Stimulated activated CD4-positive, alpha-beta T cell treated with anti-CD3 and anti-CD28 coated beads, Interleukin-15, amount 100 ng/mL, for 48 hours (primary cell): ENCODE measurements at regions not wholly inside any gene's neighbourhood (a gene's known extent, or its start where the extent isn't known, plus 50 kb on each side); places are given as distances from the start of the nearest gene placed in this dataset.

Experiments
- DNase-seq, 2 donors: peaks; one replicate each; pipeline ENCODE4 v3.0.0-alpha.2; 2020; ENCODE audit warnings: low read depth in 2 of 2

- DNase-seq: no peak
Measured at GRCh38 chr7:41046221-41046761, 656.6 kb downstream of the INHBA start.

- DNase-seq: no peak
Measured at GRCh38 chr7:41045556-41046123, 657.2 kb downstream of the INHBA start.

DNA sequence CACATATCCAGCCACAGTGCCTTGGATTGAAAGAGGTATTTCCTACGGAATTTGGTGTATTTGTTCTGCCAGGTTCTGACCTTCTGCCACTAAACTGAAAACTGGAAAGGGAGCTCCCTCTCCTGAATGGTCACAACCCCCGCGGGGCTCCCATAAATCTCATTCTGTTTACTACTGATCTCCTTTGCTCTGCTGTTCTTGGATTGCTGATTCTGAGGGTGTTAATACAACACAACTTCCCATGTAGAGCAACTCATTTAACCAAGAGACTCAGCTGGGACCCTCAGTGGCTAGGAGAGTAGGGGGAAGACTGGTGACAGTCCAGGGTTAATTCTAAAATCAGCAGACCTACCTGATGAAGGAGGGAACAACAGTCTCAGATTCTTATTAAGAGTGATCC lies 662.9 kb downstream of the INHBA start:
- DNase-seq: no peak

GRCh38 chr7:41039386-41039953 lies 663.4 kb downstream of the INHBA start:
- DNase-seq: no peak

DNA sequence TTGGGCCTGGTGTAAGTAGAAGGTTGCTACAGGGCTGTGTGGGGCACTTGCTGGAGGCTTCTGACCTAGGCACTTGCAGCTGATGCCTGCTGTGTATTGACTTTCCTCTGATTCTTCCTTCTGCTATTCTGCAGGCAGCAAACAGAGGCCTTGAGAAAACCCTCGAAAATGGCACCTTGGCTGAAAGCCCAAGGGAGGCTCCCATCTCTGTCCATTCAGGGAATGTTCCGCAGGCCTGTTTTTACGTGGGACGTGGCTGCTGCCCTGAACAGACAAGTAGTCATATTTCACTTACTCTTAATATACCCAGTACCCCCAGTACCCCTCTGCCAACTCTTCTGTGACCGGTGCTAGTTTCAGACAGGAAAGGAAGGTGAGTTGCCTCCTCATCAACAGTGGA lies 664.7 kb downstream of the INHBA start:
- no peak for DNase-seq

DNA sequence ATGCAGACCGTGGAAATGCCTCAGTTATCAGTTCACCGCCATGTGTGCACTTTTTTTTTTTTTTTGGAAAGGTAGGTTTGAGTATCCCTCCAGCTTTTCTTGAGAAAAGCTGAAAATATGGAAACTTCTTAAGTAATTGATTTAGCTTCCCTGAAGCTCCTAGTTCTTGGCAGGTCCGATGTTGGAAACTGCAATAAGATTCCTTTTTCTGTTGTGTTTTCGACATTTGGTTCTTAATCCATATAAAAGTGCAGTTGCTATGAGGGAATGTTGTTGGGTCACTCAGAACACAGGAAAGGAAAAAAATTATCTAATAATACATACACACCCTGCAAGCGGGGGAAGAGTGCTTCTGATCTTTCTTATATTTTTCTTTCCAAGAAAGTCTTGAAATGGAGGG lies 665.2 kb downstream of the INHBA start:
- no peak for DNase-seq

- DNase-seq: no peak
Measured at GRCh38 chr7:41035794-41036193, 667.1 kb downstream of the INHBA start.

- no peak for DNase-seq
Measured at GRCh38 chr7:41033500-41033899, 669.4 kb downstream of the INHBA start.

DNA sequence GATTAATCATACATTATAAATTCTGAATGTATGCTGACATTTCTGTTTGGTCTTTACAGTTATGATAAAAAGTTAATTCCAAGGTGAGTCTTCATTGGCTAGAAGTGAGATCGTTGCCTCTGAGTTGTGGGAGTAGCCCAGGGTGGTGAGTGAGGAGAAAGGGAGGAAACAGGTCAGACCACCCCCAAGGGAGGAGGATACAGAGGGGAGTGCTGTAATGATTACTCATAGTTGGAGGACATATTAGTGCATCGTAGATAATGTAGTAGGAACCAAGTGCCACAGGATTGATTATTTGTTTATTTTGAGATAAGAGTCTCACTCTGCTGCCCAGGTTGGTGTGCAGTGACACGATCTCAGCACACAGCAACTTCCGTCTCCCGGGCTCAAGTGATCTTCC lies 672.2 kb downstream of the INHBA start:
- DNase-seq: no peak

- no peak for DNase-seq
Measured at GRCh38 chr7:41029072-41029499, 673.8 kb downstream of the INHBA start.

GRCh38 chr7:41028580-41028979 lies 674.3 kb downstream of the INHBA start:
- DNase-seq: no peak

DNA sequence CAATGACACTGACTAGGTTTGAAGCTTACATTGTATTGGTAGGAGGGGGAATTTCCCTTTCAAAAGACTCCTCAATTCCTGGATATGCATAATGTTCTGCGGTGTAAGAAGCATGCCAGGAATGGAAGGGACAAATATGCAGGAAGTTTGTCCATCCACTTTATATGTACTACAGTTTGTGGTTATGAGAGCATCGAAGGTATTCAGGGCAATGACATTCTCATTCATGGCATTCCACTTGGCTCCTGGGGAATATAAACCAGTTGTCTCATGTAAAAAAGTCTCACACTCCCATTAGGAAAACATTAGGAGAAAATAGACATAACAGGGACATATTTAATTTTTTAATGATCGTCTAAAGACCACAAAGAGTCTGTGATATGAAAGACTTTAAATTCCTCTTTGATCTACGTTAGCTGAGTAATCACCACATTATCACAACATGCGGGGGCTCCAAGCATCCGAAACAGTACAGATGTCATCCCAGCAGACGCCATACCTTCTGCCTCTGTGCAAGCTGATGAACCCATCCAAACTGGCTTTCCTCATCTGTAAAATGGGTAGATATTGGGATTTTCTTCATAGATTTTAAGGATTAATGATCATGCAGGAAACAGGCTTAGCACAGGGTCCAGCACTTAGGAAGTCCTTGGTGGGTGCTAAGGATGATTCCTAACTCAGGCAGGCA lies 675.3 kb downstream of the INHBA start:
- no peak for DNase-seq

DNA sequence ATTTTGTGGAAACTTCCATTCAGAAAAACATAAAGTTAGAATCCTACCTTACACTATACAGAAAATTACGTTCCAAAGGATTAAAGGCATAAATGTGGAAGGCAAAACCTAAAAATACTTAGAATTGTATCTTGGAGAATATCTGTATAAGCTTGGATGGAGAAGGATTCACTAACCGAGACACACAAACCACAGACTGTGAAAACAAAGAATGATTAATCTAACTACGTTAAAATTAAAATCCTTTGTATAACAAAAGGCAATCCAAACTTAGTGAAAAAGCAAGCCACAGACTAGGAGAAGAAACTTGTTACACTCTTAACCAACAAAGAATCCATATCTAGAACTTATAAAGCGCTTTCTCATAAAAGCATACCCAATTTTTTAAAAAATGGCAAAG lies 678.8 kb downstream of the INHBA start:
- no peak for DNase-seq

DNA sequence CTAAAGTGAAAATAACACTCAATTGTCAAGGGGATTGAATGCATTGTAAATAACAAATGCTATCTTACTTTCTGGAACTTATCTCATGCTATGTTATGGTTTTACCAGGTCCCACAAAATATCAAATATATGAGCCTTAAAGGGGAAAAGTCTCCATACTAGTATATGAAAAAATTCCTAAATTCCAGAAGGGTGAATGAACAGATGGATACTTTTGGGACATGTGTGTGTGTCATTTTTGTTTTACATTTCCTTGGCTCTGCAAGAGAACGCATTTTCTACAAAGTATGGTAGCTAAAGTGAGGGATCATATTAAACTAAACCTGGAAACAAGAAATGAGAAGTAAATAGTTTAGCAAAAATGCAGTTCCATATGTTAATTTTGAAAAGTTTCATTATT lies 682.8 kb downstream of the INHBA start:
- no peak for DNase-seq

- no peak for DNase-seq
Measured at GRCh38 chr7:41013117-41013516, 689.8 kb downstream of the INHBA start.

DNA sequence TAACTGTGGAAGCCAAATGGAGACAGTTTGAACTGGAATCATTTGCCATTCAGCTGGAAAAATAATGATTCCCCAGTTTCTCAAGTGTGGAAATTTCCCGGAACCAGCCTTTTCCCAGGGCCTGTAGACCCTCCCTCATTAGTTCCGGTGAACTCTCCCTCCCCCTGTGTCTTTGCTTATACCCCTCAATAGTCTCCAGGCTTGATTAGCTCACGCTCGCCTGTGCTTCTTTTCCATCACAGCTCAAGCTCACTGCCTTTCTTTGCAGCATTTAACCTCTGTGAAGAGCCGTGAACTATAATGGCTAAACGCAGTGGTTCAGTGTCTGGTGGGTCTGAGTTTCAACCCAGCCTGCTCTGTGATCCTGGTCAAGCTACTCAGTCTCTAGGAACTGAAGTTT lies 690.8 kb downstream of the INHBA start:
- no peak for DNase-seq

GRCh38 chr7:41010967-41011366 lies 691.9 kb downstream of the INHBA start:
- no peak for DNase-seq

DNA sequence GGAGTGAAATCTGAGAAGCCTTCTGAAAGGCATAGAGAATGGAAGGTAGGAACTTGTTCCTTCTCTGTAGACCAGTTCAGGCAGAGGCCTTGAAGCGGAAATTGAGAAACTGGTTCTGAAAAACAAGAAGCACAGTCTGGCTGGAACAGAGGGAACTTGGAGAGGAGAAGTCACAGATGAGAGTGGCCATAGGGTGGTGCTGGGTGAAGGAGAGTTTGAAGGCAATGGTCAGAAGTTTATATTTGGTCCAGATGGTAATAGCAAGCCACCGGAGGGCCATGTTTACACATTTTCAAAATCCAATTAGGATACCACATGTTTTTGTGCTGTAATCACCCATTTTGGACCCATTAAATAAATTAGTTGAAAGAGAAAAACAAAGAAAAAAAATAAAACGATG lies 692.5 kb downstream of the INHBA start:
- no peak for DNase-seq

GRCh38 chr7:41007811-41008210 lies 695.1 kb downstream of the INHBA start:
- DNase-seq: no peak

DNA sequence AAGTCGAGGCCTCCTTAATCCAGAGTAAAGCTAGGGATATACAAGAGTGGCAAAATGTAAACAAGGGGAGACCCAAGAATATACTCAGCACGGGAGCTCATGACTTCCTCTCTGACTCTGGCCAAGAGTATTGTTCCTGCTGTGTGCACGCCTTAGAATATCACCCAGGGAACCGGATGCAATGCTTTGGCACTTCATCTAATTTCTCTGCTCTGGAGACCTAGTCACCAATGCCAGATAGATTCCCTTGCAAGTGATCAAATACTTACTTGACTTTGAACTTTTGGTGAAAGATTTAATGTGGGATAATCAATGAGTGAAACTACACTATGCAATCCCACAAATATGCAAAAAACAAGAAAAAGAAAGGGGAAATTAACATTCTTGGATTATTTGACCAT lies 695.5 kb downstream of the INHBA start:
- DNase-seq: no peak

DNA sequence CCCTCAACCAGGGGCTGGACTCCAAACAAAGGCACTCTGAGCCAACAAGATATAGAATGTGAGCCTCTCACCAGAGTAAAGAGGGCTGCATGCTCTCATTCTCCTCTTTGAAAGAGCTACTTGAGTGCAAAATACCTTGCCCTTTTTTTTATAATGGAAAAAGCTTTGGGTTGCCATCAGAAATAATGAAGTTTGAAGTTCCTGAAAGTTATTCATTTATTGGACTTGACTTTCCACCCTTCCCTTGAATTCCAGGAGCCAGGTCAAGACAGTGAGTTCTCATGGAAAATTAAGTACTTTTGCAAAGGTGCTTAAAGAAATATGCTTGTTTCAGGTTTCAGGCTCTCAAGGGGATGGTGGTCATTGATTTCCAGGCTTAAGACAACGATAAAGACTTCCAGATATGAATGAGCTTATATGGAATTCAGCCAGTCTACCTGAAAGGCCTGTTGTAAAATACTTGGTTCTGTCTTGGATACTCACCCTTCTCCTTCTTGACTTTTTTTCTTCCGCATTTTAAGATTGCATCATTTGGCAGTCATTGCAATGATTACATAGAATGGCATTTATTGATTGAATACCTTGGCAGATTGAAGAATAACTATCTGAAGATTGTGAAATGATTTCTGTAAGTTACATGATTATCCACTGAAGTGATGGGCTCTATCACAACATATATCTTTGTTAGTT lies 696.4 kb downstream of the INHBA start:
- no peak for DNase-seq

- no peak for DNase-seq
Measured at GRCh38 chr7:41005374-41005901, 697.5 kb downstream of the INHBA start.
